Liver (tissue), 8 donors: ENCODE measurements at regions not wholly inside any gene's neighbourhood (a gene's known extent, or its start where the extent isn't known, plus 50 kb on each side); places are given as distances from the start of the nearest gene placed in this dataset.

Source experiments
- DNase-seq: peaks from one replicate; pipeline ENCODE4 v3.0.0-alpha.2; 2017; ENCODE audit warnings: low spot score
- H3K27ac ChIP-seq, 2 donors: one replicate each; pipeline ENCODE4 v1.7.0; 2013; ENCODE audit warnings: inconsistent platforms in 2 of 2, low read length in 2 of 2, control low read depth in 1 of 2, low read depth in 1 of 2, mild to moderate bottlenecking in 1 of 2
- H3K27me3 ChIP-seq, 4 donors: one replicate each; pipeline versions ENCODE4 v1.6.1 to v1.7.0; 2013; ENCODE audit warnings: low read length in 3 of 4, inconsistent platforms in 1 of 4, mild to moderate bottlenecking in 1 of 4, moderate library complexity in 1 of 4; ENCODE audit not compliant: control insufficient read depth in 4 of 4, insufficient read depth in 4 of 4
- H3K36me3 ChIP-seq, 4 donors: one replicate each; pipeline versions ENCODE4 v1.6.1 to v1.7.0; 2013; ENCODE audit warnings: low read length in 3 of 4, mild to moderate bottlenecking in 3 of 4, low read depth in 1 of 4, moderate library complexity in 1 of 4; ENCODE audit not compliant: control insufficient read depth in 4 of 4, insufficient read depth in 3 of 4
- H3K4me1 ChIP-seq, 4 donors: one replicate each; pipeline versions ENCODE4 v1.6.1 to v1.7.0; 2013; ENCODE audit warnings: low read length in 3 of 4, mild to moderate bottlenecking in 3 of 4, moderate library complexity in 1 of 4; ENCODE audit not compliant: control insufficient read depth in 4 of 4, insufficient read depth in 4 of 4
- H3K4me3 ChIP-seq, 3 donors: one replicate each; pipeline versions ENCODE4 v1.6.1 to v1.7.0; 2013; ENCODE audit warnings: low read length in 3 of 3, control low read depth in 1 of 3, low read depth in 1 of 3, mild to moderate bottlenecking in 1 of 3
- H3K9ac ChIP-seq, 2 donors: one replicate each; pipeline ENCODE4 v1.7.0; 2013; ENCODE audit warnings: low read length in 2 of 2, mild to moderate bottlenecking in 2 of 2, moderate library complexity in 2 of 2, control low read depth in 1 of 2, low read depth in 1 of 2
- H3K9me3 ChIP-seq, 4 donors: one replicate each; pipeline versions ENCODE4 v1.6.1 to v1.7.0; 2013; ENCODE audit warnings: low read length in 3 of 4; ENCODE audit not compliant: control insufficient read depth in 4 of 4
- ATF3 ChIP-seq: IDR thresholded peaks from 2 replicates; pipeline ENCODE4 v1.6.1; 2016; ENCODE audit warnings: antibody characterized with exemption
- CTCF ChIP-seq: fragments of 150-350 bp; IDR thresholded peaks from 2 replicates; pipeline ENCODE4 v1.5.1; 2017; ENCODE audit warnings: improper control_type of control experiment, low read depth, low read length; ENCODE audit not compliant: missing input control
- EGR1 ChIP-seq, 2 donors: IDR thresholded peaks; 2 replicates each; pipeline ENCODE4 v1.6.1; 2016 to 2018; ENCODE audit warnings: antibody characterized with exemption in 2 of 2, low read depth in 2 of 2
- FOXA1 ChIP-seq: IDR thresholded peaks from 2 replicates; pipeline ENCODE4 v1.6.1; 2016; ENCODE audit warnings: antibody characterized with exemption
- FOXA2 ChIP-seq: IDR thresholded peaks from 2 replicates; pipeline ENCODE4 v1.6.1; 2016; ENCODE audit warnings: antibody characterized with exemption
- GABPA ChIP-seq, 2 donors: IDR thresholded peaks in 1 of 2; conservative IDR thresholded peaks in 1 of 2; 2 replicates each; pipeline ENCODE4 v1.6.1; 2016; ENCODE audit warnings: antibody characterized with exemption in 2 of 2, mild to moderate bottlenecking in 1 of 2, moderate library complexity in 1 of 2
- HNF4A ChIP-seq, 2 donors: conservative IDR thresholded peaks; 2 replicates each; pipeline ENCODE4 v1.6.1; 2016; ENCODE audit warnings: antibody characterized with exemption in 2 of 2, mild to moderate bottlenecking in 2 of 2
- HNF4G ChIP-seq: IDR thresholded peaks from 2 replicates; pipeline ENCODE4 v1.6.1; 2016; ENCODE audit warnings: antibody characterized with exemption
- JUND ChIP-seq, 2 donors: IDR thresholded peaks; 2 replicates each; pipeline ENCODE4 v1.6.1; 2016; ENCODE audit warnings: antibody characterized with exemption in 2 of 2
- MAX ChIP-seq: IDR thresholded peaks from 2 replicates; pipeline ENCODE4 v1.6.1; 2016; ENCODE audit warnings: antibody characterized with exemption
- NR2F2 ChIP-seq: IDR thresholded peaks from 2 replicates; pipeline ENCODE4 v1.6.1; 2016; ENCODE audit warnings: antibody characterized with exemption
- RAD21 ChIP-seq, 2 donors: IDR thresholded peaks; 2 replicates each; pipeline ENCODE4 v1.6.1; 2016; ENCODE audit warnings: antibody characterized with exemption in 2 of 2, mild to moderate bottlenecking in 2 of 2
- REST ChIP-seq: IDR thresholded peaks from 2 replicates; pipeline ENCODE4 v1.6.1; 2016; ENCODE audit warnings: antibody characterized with exemption, mild to moderate bottlenecking
- RXRA ChIP-seq, 2 donors: IDR thresholded peaks; 2 replicates each; pipeline ENCODE4 v1.6.1; 2017 to 2018; ENCODE audit warnings: antibody characterized with exemption in 2 of 2, mild to moderate bottlenecking in 1 of 2
- SP1 ChIP-seq: IDR thresholded peaks from 2 replicates; pipeline ENCODE4 v1.6.1; 2018; ENCODE audit warnings: antibody characterized with exemption, mild to moderate bottlenecking
- TAF1 ChIP-seq: conservative IDR thresholded peaks from 2 replicates; pipeline ENCODE4 v1.6.1; 2016; ENCODE audit warnings: antibody characterized with exemption, mild to moderate bottlenecking
- YY1 ChIP-seq: IDR thresholded peaks from 2 replicates; pipeline ENCODE4 v1.6.1; 2016; ENCODE audit warnings: antibody characterized with exemption, mild to moderate bottlenecking
- ZBTB33 ChIP-seq: IDR thresholded peaks from 2 replicates; pipeline ENCODE4 v1.6.1; 2016; ENCODE audit warnings: antibody characterized with exemption
- WGBS: extraction: QIAGEN DNeasy Blood & Tissue Kit; methylation state at CpG from one replicate; pipeline ENCODE4 v1.1.7; 2013; 5-methylcytosine and 5-hydroxymethylcytosine counted together
- donor health status: healthy.
- donor health status: healthy.
- donor health status: healthy.
- donor health status: healthy.
- donor health status: healthy.

GRCh38 chr2:145729993-145730770, 1210.3 kb upstream of the ZEB2 start:
- H3K27ac ChIP-seq = no peak overlapping the region
- H3K4me1 ChIP-seq = no peaks in the 10 kb centered on the region
- DNase-seq = no peak
- no peaks in the 10 kb centered on the region for H3K27me3 ChIP-seq
- H3K36me3 ChIP-seq = no peaks in the 10 kb centered on the region
- no peaks in the 10 kb centered on the region for H3K9me3 ChIP-seq
- H3K4me3 ChIP-seq = no peak overlapping the region
- H3K9ac ChIP-seq = no peak overlapping the region
- no peak for TF ChIP-seq FOXA1
- no peak for TF ChIP-seq ZBTB33
- TF ChIP-seq NR2F2 = no peak
- no peak for TF ChIP-seq FOXA2
- no peak for TF ChIP-seq HNF4A (conservative IDR thresholded peaks at IDR 0.05)
- no peak for TF ChIP-seq TAF1
- no peak for TF ChIP-seq MAX
- no peak for TF ChIP-seq REST
- TF ChIP-seq ATF3 = no peak
- no peak for TF ChIP-seq RXRA (IDR thresholded peaks at IDR 0.05)
- 85% methylated on average over 5 of the region's 5 CpGs for WGBS

GRCh38 chr2:145729481-145729880, 1209.6 kb upstream of the ZEB2 start:
- H3K27me3 ChIP-seq = no peaks in the 10 kb centered on the region
- DNase-seq = no peak
- WGBS = 72% methylated on average over 5 of the region's 5 CpGs
- no peaks in the 10 kb centered on the region for H3K36me3 ChIP-seq
- no peaks in the 10 kb centered on the region for H3K4me1 ChIP-seq
- no peak overlapping the region for H3K27ac ChIP-seq
- no peak overlapping the region for H3K9ac ChIP-seq
- no peak overlapping the region for H3K4me3 ChIP-seq
- no peaks in the 10 kb centered on the region for H3K9me3 ChIP-seq
- TF ChIP-seq GABPA (IDR thresholded peaks at IDR 0.05 in 1 of 2, conservative IDR thresholded peaks at IDR 0.05 in 1 of 2) = no peak
- TF ChIP-seq YY1 = no peak
- TF ChIP-seq HNF4G = no peak
- no peak for TF ChIP-seq SP1
- no peak for TF ChIP-seq JUND (IDR thresholded peaks at IDR 0.05)
- TF ChIP-seq EGR1 (IDR thresholded peaks at IDR 0.05; ENCODE audit: low read depth in 2 of 2) = no peak
- TF ChIP-seq FOXA2 = no peak
- no peak for TF ChIP-seq REST
- TF ChIP-seq RAD21 (IDR thresholded peaks at IDR 0.05) = no peak
- TF ChIP-seq NR2F2 = no peak
- TF ChIP-seq MAX = no peak
- no peak for TF ChIP-seq CTCF
- TF ChIP-seq ZBTB33 = no peak
